Brain microvascular endothelial cell (primary cell): ENCODE measurements at regions not wholly inside any gene's neighbourhood (a gene's known extent, or its start where the extent isn't known, plus 50 kb on each side); places are given as distances from the start of the nearest gene placed in this dataset.

Experiments
- DNase-seq: peaks from one replicate; pipeline ENCODE4 v3.0.0-alpha.2; 2020
- H3K27ac ChIP-seq: fragments of 250-450 bp; sonication (Bioruptor Pico); 2 replicates; pipeline ENCODE4 v1.5.1; 2020; ENCODE audit warnings: mild to moderate bottlenecking, moderate library complexity
- H3K27me3 ChIP-seq: fragments of 250-450 bp; sonication (Bioruptor Pico); replicated peaks from 2 replicates; pipeline ENCODE4 v1.5.1; 2020; ENCODE audit warnings: mild to moderate bottlenecking
- H3K36me3 ChIP-seq: fragments of 250-450 bp; sonication (Bioruptor Pico); replicated peaks from 2 replicates; pipeline ENCODE4 v1.5.1; 2020; ENCODE audit warnings: mild to moderate bottlenecking
- H3K4me3 ChIP-seq: 2 replicates; pipeline ENCODE4 v1.5.1; 2011; ENCODE audit warnings: low read depth, mild to moderate bottlenecking, control low read depth, low read length, moderate library complexity
- in situ Hi-C: cut with HindIII; loops from 2 replicates; pipeline ENCODE4 v1.10.0; 2017; ENCODE audit warnings: low sequenced_read_pairs, low pct_ligation_motif_present
- TF ChIP-seq, protein P1 (sequence below): IDR thresholded peaks from 2 replicates; pipeline ENCODE4 v1.5.1; 2011; ENCODE audit warnings: low read depth, mild to moderate bottlenecking, moderate library complexity, low read length, control low read depth, inconsistent platforms; ENCODE audit errors: missing control alignments

DNA sequence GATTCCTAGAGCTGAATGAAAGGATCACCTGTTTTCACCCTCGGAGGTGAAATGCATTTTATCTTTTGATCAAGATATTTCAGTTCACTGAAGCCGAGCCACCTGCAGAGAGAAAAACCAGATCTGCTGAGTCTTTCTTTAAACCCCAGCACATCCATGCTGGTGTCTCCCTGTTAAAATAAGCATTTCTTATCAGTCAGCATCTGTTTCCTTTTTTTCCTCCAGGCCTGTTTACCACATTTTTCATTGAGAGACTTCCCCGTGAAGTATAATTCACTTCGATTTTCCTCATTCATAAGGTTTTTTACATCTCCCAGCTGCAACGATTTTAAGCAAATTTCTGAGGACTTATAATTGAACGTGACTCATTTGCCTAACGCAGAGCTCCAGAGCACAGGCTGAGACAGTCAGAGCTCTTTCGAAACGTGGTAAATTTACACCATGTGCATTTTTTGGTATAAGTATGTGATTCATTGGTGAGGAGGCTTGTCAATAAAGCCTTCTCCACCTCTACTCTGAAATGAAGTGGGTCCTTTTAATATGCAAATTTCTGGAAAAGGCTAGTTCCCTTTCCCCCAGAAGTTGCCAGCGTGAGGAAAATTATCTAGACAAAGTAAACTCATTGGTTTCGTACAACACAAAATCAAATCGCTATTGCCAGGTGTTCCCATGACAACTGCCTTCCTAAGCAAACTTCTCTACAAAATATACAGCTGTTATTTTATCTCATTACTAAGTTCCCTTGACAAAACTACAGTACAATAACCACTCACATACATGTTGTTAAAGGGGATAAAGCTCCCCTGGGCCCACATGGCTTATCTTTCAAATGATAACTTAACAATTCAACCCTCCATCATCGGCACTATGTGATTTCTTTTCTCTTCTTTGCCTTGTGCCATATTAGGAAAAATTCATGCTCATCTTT is 374.8 kb upstream of the AKR1E2 start:
- H3K4me3 ChIP-seq = no peak overlapping the region
- no peaks in the 10 kb centered on the region for H3K27me3 ChIP-seq
- no peak for DNase-seq
- in situ Hi-C loops = no loop called here
- no peaks in the 10 kb centered on the region for H3K36me3 ChIP-seq
- TF ChIP-seq, protein P1, sequence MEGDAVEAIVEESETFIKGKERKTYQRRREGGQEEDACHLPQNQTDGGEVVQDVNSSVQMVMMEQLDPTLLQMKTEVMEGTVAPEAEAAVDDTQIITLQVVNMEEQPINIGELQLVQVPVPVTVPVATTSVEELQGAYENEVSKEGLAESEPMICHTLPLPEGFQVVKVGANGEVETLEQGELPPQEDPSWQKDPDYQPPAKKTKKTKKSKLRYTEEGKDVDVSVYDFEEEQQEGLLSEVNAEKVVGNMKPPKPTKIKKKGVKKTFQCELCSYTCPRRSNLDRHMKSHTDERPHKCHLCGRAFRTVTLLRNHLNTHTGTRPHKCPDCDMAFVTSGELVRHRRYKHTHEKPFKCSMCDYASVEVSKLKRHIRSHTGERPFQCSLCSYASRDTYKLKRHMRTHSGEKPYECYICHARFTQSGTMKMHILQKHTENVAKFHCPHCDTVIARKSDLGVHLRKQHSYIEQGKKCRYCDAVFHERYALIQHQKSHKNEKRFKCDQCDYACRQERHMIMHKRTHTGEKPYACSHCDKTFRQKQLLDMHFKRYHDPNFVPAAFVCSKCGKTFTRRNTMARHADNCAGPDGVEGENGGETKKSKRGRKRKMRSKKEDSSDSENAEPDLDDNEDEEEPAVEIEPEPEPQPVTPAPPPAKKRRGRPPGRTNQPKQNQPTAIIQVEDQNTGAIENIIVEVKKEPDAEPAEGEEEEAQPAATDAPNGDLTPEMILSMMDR = no peak
- no peak overlapping the region for H3K27ac ChIP-seq

- H3K36me3 ChIP-seq = no peaks in the 10 kb centered on the region
- in situ Hi-C loops = no loop called here
- TF ChIP-seq, protein P1 = no peak
- no peaks in the 10 kb centered on the region for H3K27me3 ChIP-seq
- H3K4me3 ChIP-seq = no peak overlapping the region
- no peak overlapping the region for H3K27ac ChIP-seq
- no peak for DNase-seq
These were observed 375.8 kb upstream of the AKR1E2 start for GRCh38 chr10:4450169-4450568.

GRCh38 chr10:4448030-4448429 is 378.0 kb upstream of the AKR1E2 start:
- H3K27ac ChIP-seq = no peak overlapping the region
- TF ChIP-seq, protein P1 = no peak
- H3K36me3 ChIP-seq = no peaks in the 10 kb centered on the region
- H3K27me3 ChIP-seq = no peaks in the 10 kb centered on the region
- in situ Hi-C loops = no loop called here
- no peak overlapping the region for H3K4me3 ChIP-seq
- DNase-seq = no peak

DNA sequence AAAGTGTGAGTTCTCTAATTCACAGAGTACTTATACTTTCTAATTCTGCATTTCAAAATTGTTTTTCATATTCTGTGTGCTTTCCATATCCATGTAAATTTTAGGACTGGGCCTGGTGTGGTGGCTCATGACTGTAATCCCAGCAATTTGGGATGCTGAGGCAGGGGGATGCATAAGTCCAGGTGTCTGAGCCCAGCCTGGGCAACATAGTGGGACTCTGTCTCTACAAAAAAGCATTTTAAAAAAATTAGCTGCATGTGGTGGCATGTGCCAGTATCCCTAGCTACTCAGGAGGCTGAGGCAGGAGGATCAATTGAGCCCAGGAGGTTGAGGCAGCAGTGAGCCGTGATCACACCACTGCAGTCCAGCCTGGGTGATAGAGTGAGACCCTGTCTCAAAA is 382.6 kb upstream of the AKR1E2 start:
- TF ChIP-seq, protein P1 = no peak
- H3K27me3 ChIP-seq = no peaks in the 10 kb centered on the region
- no peak for DNase-seq
- no peak overlapping the region for H3K4me3 ChIP-seq
- in situ Hi-C loops = no loop called here
- no peak overlapping the region for H3K27ac ChIP-seq
- no peaks in the 10 kb centered on the region for H3K36me3 ChIP-seq

GRCh38 chr10:4442296-4442695 is 383.7 kb upstream of the AKR1E2 start:
- H3K4me3 ChIP-seq = no peak overlapping the region
- H3K27me3 ChIP-seq = no peaks in the 10 kb centered on the region
- no peak overlapping the region for H3K27ac ChIP-seq
- in situ Hi-C loops = no loop called here
- no peaks in the 10 kb centered on the region for H3K36me3 ChIP-seq
- TF ChIP-seq, protein P1 = no peak
- no peak for DNase-seq
